ENCODE measurements at regions not wholly inside any gene's neighbourhood (a gene's known extent, or its start where the extent isn't known, plus 50 kb on each side); places are given as distances from the start of the nearest gene placed in this dataset.
"Not testable (repeated sequence)": the region's sequence is repeated elsewhere in the genome, so short reads cannot be mapped to it uniquely, and the experiment has no call there.

- no peak for DNase-seq
These were observed 272.2 kb downstream of the PRELID2 start for GRCh38 chr5:145562931-145563330.

GRCh38 chr5:145558288-145558687 is 276.9 kb downstream of the PRELID2 start:
- DNase-seq, result no peak

GRCh38 chr5:145557345-145557744 is 277.8 kb downstream of the PRELID2 start:
- no peak for DNase-seq

GRCh38 chr5:145554399-145554798 is 280.7 kb downstream of the PRELID2 start:
- no peak for DNase-seq

GRCh38 chr5:145553177-145553576 is 282.0 kb downstream of the PRELID2 start:
- DNase-seq, result no peak

- no peak for DNase-seq
These were observed 283.4 kb downstream of the PRELID2 start for GRCh38 chr5:145551714-145552113.

- no peak for DNase-seq
These were observed 287.0 kb downstream of the PRELID2 start for GRCh38 chr5:145548097-145548496.

- DNase-seq, result no peak
These were observed 290.7 kb downstream of the PRELID2 start for GRCh38 chr5:145544401-145544800.

GRCh38 chr5:145543968-145544367 is 291.2 kb downstream of the PRELID2 start:
- no peak for DNase-seq

GRCh38 chr5:145540375-145540774 is 294.8 kb downstream of the PRELID2 start:
- no peak for DNase-seq

- DNase-seq, result no peak
These were observed 295.9 kb downstream of the PRELID2 start for GRCh38 chr5:145539201-145539600.

- no peak for DNase-seq
These were observed 299.0 kb downstream of the PRELID2 start for GRCh38 chr5:145536133-145536532.

- no peak for DNase-seq
These were observed 304.0 kb downstream of the PRELID2 start for GRCh38 chr5:145531038-145531734.

- no peak for DNase-seq
These were observed 313.6 kb downstream of the PRELID2 start for GRCh38 chr5:145521523-145521922.

GRCh38 chr5:145521066-145521465 is 314.1 kb downstream of the PRELID2 start:
- no peak for DNase-seq

- no peak for DNase-seq
These were observed 314.8 kb downstream of the PRELID2 start for GRCh38 chr5:145520335-145520734.

GRCh38 chr5:145517588-145517987 is 317.6 kb downstream of the PRELID2 start:
- not testable (repeated sequence) for DNase-seq

GRCh38 chr5:145511351-145511750 is 323.8 kb downstream of the PRELID2 start:
- DNase-seq, result no peak

GRCh38 chr5:145510769-145511168 is 324.4 kb downstream of the PRELID2 start:
- DNase-seq, result no peak

- no peak for DNase-seq
These were observed 324.8 kb downstream of the PRELID2 start for GRCh38 chr5:145510324-145510723.

- DNase-seq, result no peak
These were observed 325.6 kb downstream of the PRELID2 start for GRCh38 chr5:145509336-145510136.

GRCh38 chr5:145506185-145506850 is 328.8 kb downstream of the PRELID2 start:
- DNase-seq, result no peak

GRCh38 chr5:145502906-145503305 is 332.2 kb downstream of the PRELID2 start:
- no peak for DNase-seq

All from occipital lobe (tissue), 1 donor.